ENCODE measurements at regions not wholly inside any gene's neighbourhood (a gene's known extent, or its start where the extent isn't known, plus 50 kb on each side); places are given as distances from the start of the nearest gene placed in this dataset.

GRCh38 chr2:145753041-145753608 is 1233.2 kb upstream of the ZEB2 start:
- TF ChIP-seq CTCF (IDR thresholded peaks at IDR 0.05 in 2 of 3, conservative IDR thresholded peaks at IDR 0.05 in 1 of 3; ENCODE audit: borderline replicate concordance in 1 of 3, insufficient read depth in 1 of 3, low read depth in 2 of 3, low read length in 2 of 3), result no peak
- TF ChIP-seq ZBTB33 (IDR thresholded peaks at IDR 0.05; ENCODE audit: extremely low read depth, insufficient replicate concordance, low read length), result no peak
